Common myeloid progenitor, CD34-positive (primary cell): ENCODE measurements at regions not wholly inside any gene's neighbourhood (a gene's known extent, or its start where the extent isn't known, plus 50 kb on each side); places are given as distances from the start of the nearest gene placed in this dataset.

ENCODE experiments used
- CTCF ChIA-PET: fragments of 350-600 bp; sonication (Branson Sonifier 250); formaldehyde crosslinking; loops from one replicate; lab custom pipeline; 2021; ENCODE audit warnings: antibody characterized with exemption; lab: Charles Lee
- POLR2A ChIA-PET: fragments of 350-600 bp; sonication (Branson Sonifier 250); formaldehyde crosslinking; loops from one replicate; lab custom pipeline; 2021; ENCODE audit warnings: antibody characterized with exemption; lab: Charles Lee
- DNase-seq, 3 donors: peaks; one replicate each; pipeline versions ENCODE4 v3.0.0 to v3.0.0-alpha.2; 2013
- H3K27ac ChIP-seq, 2 experiments: 1 replicate in 1 of 2; 2 replicates in 1 of 2; pipeline ENCODE4 v1.7.0; 2013; ENCODE audit warnings: inconsistent platforms in 2 of 2, low read length in 2 of 2, mild to moderate bottlenecking in 2 of 2, low read depth in 1 of 2, moderate library complexity in 1 of 2; ENCODE audit not compliant: severe bottlenecking in 2 of 2, insufficient read depth in 1 of 2, poor library complexity in 1 of 2
- H3K27me3 ChIP-seq, 5 experiments: replicated peaks in 2 of 5; 1 replicate in 3 of 5; 2 replicates in 2 of 5; pipeline versions ENCODE4 v1.6.1 to v1.7.0; 2013; ENCODE audit warnings: low read length in 4 of 5, mild to moderate bottlenecking in 2 of 5, moderate library complexity in 2 of 5, inconsistent platforms in 1 of 5; ENCODE audit not compliant: insufficient read depth in 5 of 5, control insufficient read depth in 4 of 5
- H3K36me3 ChIP-seq, 4 experiments: 1 replicate in 2 of 4; 2 replicates in 2 of 4; pipeline versions ENCODE4 v1.6.1 to v1.7.0; 2013; ENCODE audit warnings: low read length in 3 of 4, control low read depth in 1 of 4, mild to moderate bottlenecking in 1 of 4; ENCODE audit not compliant: control insufficient read depth in 4 of 4, insufficient read depth in 4 of 4
- H3K4me1 ChIP-seq, 4 experiments: 1 replicate in 3 of 4; 2 replicates in 1 of 4; pipeline versions ENCODE4 v1.6.1 to v1.7.1; 2013; ENCODE audit warnings: low read length in 3 of 4, mild to moderate bottlenecking in 3 of 4, control low read depth in 1 of 4, inconsistent platforms in 1 of 4, moderate library complexity in 1 of 4; ENCODE audit not compliant: control insufficient read depth in 4 of 4, insufficient read depth in 4 of 4; ENCODE audit errors: control extremely low read depth in 1 of 4
- H3K4me3 ChIP-seq, 7 experiments: 1 replicate in 4 of 7; 2 replicates in 3 of 7; pipeline versions ENCODE4 v1.5.1 to v1.7.0; 2013; ENCODE audit warnings: mild to moderate bottlenecking in 7 of 7, low read length in 6 of 7, moderate library complexity in 6 of 7, inconsistent platforms in 2 of 7, low read depth in 2 of 7, control low read depth in 1 of 7; ENCODE audit not compliant: insufficient read depth in 4 of 7, control insufficient read depth in 1 of 7; ENCODE audit errors: extremely low read depth in 1 of 7
- H3K9me3 ChIP-seq, 5 experiments: 1 replicate in 4 of 5; 2 replicates in 1 of 5; pipeline versions ENCODE4 v1.6.1 to v1.7.1; 2013; ENCODE audit warnings: low read length in 4 of 5, mild to moderate bottlenecking in 2 of 5, inconsistent platforms in 1 of 5, low read depth in 1 of 5, moderate library complexity in 1 of 5; ENCODE audit not compliant: control insufficient read depth in 4 of 5, insufficient read depth in 2 of 5; ENCODE audit errors: control extremely low read depth in 1 of 5
- WGBS: methylation state at CpG from one replicate; pipeline ENCODE4 v1.1.5; 2013; ENCODE audit not compliant: insufficient coverage; 5-methylcytosine and 5-hydroxymethylcytosine counted together

- WGBS: 96% methylated on average over 4 of the region's 4 CpGs
- POLR2A ChIA-PET: no interaction called here
- H3K4me3 ChIP-seq: no peak overlapping the region
- H3K9me3 ChIP-seq: peaks cover 0 to 3% (median 0%) of the 10 kb centered on the region in 5 experiments
- no peaks in the 10 kb centered on the region for H3K4me1 ChIP-seq
- CTCF ChIA-PET: no interaction called here
- no peaks in the 10 kb centered on the region for H3K27me3 ChIP-seq
- no peak for DNase-seq
- H3K36me3 ChIP-seq: no peaks in the 10 kb centered on the region
- H3K27ac ChIP-seq: no peak overlapping the region
Measured at GRCh38 chr4:129474698-129475097, 378.7 kb downstream of the C4orf33 start.

DNA sequence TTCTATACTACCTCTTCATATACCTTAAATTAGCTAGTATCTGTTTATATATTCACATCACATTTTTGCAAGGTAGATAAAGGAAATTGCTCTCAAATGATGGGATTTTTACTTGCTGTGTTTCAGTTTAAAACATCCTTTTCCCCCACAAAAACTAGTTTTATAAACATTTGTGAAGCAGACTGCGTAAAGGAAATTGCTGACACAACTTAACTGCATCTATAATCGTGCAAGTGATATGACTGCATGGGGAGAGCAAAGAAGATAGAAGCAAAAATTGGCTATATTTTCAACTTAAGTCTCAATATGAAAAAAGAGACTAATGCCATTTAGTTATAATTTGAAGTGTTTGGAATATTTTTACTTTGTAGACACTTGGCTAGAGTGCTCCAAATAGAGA is 385.2 kb downstream of the C4orf33 start:
- ChIA-PET POLR2A (no interaction called here), CTCF (no interaction called here)
- Histone ChIP-seq H3K4me3 (no peak overlapping the region), H3K9me3 (no peaks in the 10 kb centered on the region), H3K36me3 (no peaks in the 10 kb centered on the region), H3K27ac (no peak overlapping the region), H3K27me3 (no peaks in the 10 kb centered on the region), H3K4me1 (no peaks in the 10 kb centered on the region)
- WGBS: no CpG with 5 or more reads among the region's 2 CpGs
- DNase-seq: no peak

- ChIA-PET POLR2A (no interaction called here), CTCF (no interaction called here)
- Histone ChIP-seq H3K4me3 (no peak overlapping the region), H3K36me3 (no peaks in the 10 kb centered on the region), H3K4me1 (no peaks in the 10 kb centered on the region), H3K27ac (no peak overlapping the region), H3K9me3 (no peaks in the 10 kb centered on the region), H3K27me3 (no peaks in the 10 kb centered on the region)
- no peak for DNase-seq
- WGBS: 100% methylated on average over 1 of the region's 1 CpG
Measured at GRCh38 chr4:129488427-129488826, 392.5 kb downstream of the C4orf33 start.

DNA sequence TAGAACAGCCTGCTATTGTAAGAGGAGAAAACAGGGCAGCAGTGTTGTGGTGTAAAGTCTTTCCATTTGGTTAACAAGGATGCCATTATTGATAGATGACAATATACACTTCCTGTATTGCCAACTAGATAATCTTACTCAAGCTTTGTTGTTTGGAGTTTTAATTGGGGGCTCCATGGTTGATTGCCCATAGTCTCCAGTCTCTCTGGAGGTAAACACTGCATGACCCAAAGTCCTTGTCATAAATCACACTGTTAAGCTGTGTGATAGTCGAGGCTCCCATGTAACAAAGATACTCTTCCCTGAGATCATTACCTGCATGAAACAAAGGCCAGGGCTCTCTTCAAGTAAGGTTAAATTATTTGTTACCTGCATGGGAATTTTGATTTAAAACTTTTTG is 394.6 kb downstream of the C4orf33 start:
- WGBS: 13% methylated on average over 1 of the region's 1 CpG

GRCh38 chr4:129498626-129499025 is 402.7 kb downstream of the C4orf33 start:
- H3K4me3 ChIP-seq: no peak overlapping the region
- CTCF ChIA-PET: no interaction called here
- DNase-seq: no peak
- no peaks in the 10 kb centered on the region for H3K9me3 ChIP-seq
- H3K27ac ChIP-seq: no peak overlapping the region
- H3K36me3 ChIP-seq: no peaks in the 10 kb centered on the region
- H3K27me3 ChIP-seq: no peaks in the 10 kb centered on the region
- WGBS: no CpG with 5 or more reads among the region's 1 CpG
- POLR2A ChIA-PET: no interaction called here
- H3K4me1 ChIP-seq: no peaks in the 10 kb centered on the region

More for the DNA sequence above, 394.6 kb downstream of the C4orf33 start:
- H3K9me3 ChIP-seq: no peaks in the 10 kb centered on the region
- no peak overlapping the region for H3K4me3 ChIP-seq
- H3K27ac ChIP-seq: no peak overlapping the region
- ChIA-PET POLR2A (no interaction called here), CTCF (no interaction called here)
- no peaks in the 10 kb centered on the region for H3K27me3 ChIP-seq
- H3K4me1 ChIP-seq: no peaks in the 10 kb centered on the region
- no peak for DNase-seq
- H3K36me3 ChIP-seq: no peaks in the 10 kb centered on the region

GRCh38 chr4:129514852-129515251 is 418.9 kb downstream of the C4orf33 start:
- H3K27ac ChIP-seq: no peak overlapping the region
- CTCF ChIA-PET: no interaction called here
- POLR2A ChIA-PET: no interaction called here

GRCh38 chr4:129515356-129515755 is 419.4 kb downstream of the C4orf33 start:
- Histone ChIP-seq H3K4me1 (no peaks in the 10 kb centered on the region), H3K4me3 (no peak overlapping the region), H3K9me3 (no peaks in the 10 kb centered on the region), H3K36me3 (no peaks in the 10 kb centered on the region), H3K27ac (no peak overlapping the region), H3K27me3 (no peaks in the 10 kb centered on the region)
- DNase-seq: no peak
- CTCF ChIA-PET: no interaction called here
- POLR2A ChIA-PET: no interaction called here
- WGBS: no CpG with 5 or more reads among the region's 1 CpG

More at GRCh38 chr4:129514852-129515251, 418.9 kb downstream of the C4orf33 start:
- Histone ChIP-seq H3K27me3 (no peaks in the 10 kb centered on the region), H3K9me3 (no peaks in the 10 kb centered on the region), H3K4me1 (no peaks in the 10 kb centered on the region), H3K4me3 (no peak overlapping the region), H3K36me3 (no peaks in the 10 kb centered on the region)
- no peak for DNase-seq
